ENCODE measurements at regions not wholly inside any gene's neighbourhood (a gene's known extent, or its start where the extent isn't known, plus 50 kb on each side); places are given as distances from the start of the nearest gene placed in this dataset.
"Not testable (repeated sequence)": the region's sequence is repeated elsewhere in the genome, so short reads cannot be mapped to it uniquely, and the experiment has no call there.

GRCh38 chrY:9154552-9154951 is 182.7 kb upstream of the TSPY4 start:
- TF ChIP-seq CTCF (CRISPR knock-in tag; IDR thresholded peaks at IDR 0.05); NR2F1 (CRISPR knock-in tag; IDR thresholded peaks at IDR 0.05); JUN (CRISPR knock-in tag; IDR thresholded peaks at IDR 0.05); ZMYM3 (CRISPR knock-in tag; IDR thresholded peaks at IDR 0.05); ZNF883 (CRISPR knock-in tag; IDR thresholded peaks at IDR 0.05; ENCODE audit: not compliant biosample characterization); FOSL1 (CRISPR knock-in tag; IDR thresholded peaks at IDR 0.05; ENCODE audit: borderline replicate concordance); NFIC (IDR thresholded peaks at IDR 0.05; ENCODE audit: low read length); MAF1 (CRISPR knock-in tag; IDR thresholded peaks at IDR 0.05; ENCODE audit: borderline replicate concordance): not testable (repeated sequence)

All from HepG2 (cell line).